ENCODE measurements at regions not wholly inside any gene's neighbourhood (a gene's known extent, or its start where the extent isn't known, plus 50 kb on each side); places are given as distances from the start of the nearest gene placed in this dataset.

DNA sequence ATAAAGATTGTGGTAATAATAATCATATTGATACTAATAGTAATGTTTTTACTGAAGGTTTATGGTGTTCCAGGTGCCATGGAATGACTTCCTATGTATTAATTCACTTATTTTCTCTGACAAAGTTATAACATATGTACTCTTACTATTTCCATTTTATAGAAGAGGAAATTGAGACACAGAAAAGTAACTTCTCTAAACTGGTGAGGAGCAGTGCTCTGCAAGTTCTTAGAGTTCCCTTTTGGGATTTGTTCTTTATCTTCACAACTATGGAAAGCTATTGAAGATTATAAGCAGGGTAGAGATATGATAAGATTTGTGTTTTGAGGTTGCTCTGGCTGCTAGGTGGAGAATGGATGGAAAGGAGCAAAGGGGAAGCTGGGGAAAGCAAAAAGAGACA is 83.9 kb upstream of the OLFM4 start:
- TF ChIP-seq, protein P1, sequence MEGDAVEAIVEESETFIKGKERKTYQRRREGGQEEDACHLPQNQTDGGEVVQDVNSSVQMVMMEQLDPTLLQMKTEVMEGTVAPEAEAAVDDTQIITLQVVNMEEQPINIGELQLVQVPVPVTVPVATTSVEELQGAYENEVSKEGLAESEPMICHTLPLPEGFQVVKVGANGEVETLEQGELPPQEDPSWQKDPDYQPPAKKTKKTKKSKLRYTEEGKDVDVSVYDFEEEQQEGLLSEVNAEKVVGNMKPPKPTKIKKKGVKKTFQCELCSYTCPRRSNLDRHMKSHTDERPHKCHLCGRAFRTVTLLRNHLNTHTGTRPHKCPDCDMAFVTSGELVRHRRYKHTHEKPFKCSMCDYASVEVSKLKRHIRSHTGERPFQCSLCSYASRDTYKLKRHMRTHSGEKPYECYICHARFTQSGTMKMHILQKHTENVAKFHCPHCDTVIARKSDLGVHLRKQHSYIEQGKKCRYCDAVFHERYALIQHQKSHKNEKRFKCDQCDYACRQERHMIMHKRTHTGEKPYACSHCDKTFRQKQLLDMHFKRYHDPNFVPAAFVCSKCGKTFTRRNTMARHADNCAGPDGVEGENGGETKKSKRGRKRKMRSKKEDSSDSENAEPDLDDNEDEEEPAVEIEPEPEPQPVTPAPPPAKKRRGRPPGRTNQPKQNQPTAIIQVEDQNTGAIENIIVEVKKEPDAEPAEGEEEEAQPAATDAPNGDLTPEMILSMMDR (conservative IDR thresholded peaks at IDR 0.05) = no peak
- H3K27ac ChIP-seq = no peak overlapping the region

DNA sequence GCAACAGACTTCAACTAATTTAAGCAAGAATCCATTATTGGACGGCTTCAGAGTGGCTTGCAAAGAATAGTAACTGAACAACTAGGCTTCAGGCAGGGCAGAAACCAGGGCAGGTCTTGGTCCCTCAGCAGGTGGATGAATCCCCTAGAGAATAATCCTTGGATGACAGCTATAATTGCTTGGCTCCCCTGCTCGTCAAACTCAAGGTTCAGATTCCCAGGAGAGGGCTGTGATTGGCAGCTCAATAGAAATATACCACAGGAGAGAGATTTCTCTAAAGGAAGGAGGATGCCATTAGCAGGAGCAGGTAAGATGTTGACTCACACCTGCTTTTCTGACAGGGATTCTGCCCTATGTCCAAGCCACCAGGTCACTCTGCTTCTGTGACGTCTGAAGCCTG is 89.6 kb upstream of the PCDH8 start:
- no peak overlapping the region for H3K27ac ChIP-seq
- TF ChIP-seq, protein P1 (conservative IDR thresholded peaks at IDR 0.05) = no peak

DNA sequence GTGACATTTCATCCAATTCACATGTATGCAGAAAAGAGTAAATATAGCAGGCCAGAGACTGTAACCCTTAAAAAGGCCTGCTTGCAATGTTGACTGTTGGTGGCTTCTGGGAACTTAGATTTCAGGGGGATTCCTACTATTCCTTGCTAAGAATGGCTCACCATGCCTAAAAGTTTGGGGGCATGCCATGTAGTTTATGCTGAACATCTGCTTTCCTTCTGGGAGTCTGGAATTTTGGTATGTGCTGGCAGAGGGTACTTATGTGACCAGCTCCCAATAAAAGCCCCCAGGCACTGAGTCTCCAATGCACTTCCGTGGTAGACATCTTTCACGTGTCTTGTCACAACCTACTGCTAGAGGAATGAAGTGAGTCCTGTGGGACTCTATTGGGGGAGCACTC is 88.4 kb upstream of the PCDH8 start:
- TF ChIP-seq, protein P1 (conservative IDR thresholded peaks at IDR 0.05) = no peak
- H3K27ac ChIP-seq = no peak overlapping the region

DNA sequence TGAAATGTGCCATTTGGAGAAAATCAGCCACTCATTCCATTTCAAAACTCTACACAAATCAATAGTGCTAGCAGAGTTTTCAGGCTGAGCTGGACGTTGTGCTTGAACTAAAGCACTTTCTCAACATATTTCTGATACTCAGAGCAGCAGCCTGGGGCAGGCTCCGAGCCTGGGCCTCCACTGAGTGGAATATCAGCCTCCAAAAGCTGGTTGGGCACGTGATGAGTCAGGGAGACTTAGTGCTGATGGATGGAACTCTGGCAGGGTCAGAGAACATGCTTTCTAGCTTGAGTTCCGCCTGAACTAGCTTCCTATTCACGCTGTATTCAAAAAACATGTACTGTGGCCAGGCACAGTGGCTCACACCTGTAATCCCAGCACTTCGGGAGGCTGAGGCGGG is 85.8 kb upstream of the PCDH8 start:
- no peak overlapping the region for H3K27ac ChIP-seq
- TF ChIP-seq, protein P1 (conservative IDR thresholded peaks at IDR 0.05) = no peak

DNA sequence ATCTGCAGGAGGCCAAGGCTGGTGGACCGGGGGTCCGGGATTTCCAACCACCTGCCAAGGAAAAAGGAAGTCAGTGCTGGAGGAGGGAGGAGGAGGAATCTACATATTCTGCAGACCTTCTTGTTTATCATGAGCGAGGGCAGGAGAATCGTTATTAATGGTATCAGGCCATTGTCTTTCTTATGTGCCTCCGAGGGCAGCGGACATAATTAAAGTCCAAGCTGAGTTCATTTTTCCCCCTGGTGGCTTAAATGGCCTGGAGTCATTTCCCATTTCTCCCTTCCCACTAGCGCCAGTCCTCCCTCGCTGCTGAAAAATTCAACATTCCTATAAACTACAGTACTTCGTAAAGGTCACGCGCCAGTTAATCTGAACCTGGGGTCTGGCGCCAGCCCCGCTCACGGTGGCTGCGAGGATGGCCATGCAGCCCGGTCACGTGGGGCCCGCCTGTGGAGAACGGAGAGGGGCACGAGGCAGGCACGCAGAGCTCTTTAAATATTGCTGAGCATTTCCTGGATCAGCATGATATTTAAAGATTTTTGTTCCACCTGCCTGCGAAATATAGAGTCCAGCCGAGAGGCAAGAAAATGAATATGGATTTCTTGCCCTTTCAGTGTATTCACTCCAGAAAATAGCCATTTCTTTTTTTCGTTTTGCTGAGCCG is 85.2 kb upstream of the PCDH8 start:
- no peak overlapping the region for H3K27ac ChIP-seq
- TF ChIP-seq, protein P1 (conservative IDR thresholded peaks at IDR 0.05) = no peak

DNA sequence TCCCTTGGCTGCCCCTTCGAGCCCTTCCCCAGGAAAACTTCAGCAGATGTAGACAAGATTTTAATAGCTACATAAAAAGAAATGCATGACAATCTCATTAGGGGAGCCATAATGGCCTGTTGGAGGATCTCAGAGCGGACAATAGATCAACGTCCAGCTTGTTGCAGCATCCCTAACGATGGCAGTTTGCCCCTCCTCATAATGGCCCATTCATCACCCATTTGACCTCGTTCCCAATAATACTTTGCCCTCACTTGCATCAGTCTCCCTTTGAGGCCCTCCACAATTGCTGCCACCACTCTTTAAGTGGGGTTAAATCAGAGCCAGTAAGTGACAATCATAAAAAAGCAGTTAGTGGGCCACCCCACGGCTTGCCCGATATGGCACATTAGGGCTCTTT is 84.7 kb upstream of the PCDH8 start:
- TF ChIP-seq, protein P1 (conservative IDR thresholded peaks at IDR 0.05) = no peak
- no peak overlapping the region for H3K27ac ChIP-seq

DNA sequence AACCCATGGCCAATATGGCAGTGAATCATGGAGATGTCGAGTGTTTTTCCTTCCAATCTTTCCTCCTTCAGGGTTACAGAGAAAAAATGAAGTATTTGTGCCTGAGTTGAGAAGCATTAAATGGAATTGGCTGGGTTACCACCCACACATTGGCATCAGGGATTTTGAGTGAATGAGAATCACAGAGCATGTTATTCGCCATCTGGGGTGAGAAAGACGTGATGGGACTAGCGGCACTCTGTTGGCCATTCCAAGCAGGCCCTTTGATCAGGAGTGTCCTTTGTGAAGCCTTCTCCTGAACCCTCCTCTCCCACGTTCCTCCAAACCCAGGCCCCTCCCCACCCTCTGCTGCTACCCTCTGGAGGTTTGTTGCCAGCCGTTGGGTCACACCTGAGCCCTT is 84.2 kb upstream of the PCDH8 start:
- TF ChIP-seq, protein P1 (conservative IDR thresholded peaks at IDR 0.05) = no peak

More for the DNA sequence above, 84.2 kb upstream of the PCDH8 start:
- no peak overlapping the region for H3K27ac ChIP-seq

Measured in VCaP (cell line).